22Rv1 (cell line): ENCODE measurements at regions not wholly inside any gene's neighbourhood (a gene's known extent, or its start where the extent isn't known, plus 50 kb on each side); places are given as distances from the start of the nearest gene placed in this dataset.

Experiments
- ZFX ChIP-seq: fragments of 450-650 bp; IDR thresholded peaks from 2 replicates; pipeline ENCODE4 v1.6.1; 2017; ENCODE audit warnings: antibody characterized with exemption, borderline replicate concordance
- TF ChIP-seq, protein P1 (sequence below): fragments of 450-650 bp; IDR thresholded peaks from 2 replicates; pipeline ENCODE4 v1.5.1; 2017; ENCODE audit warnings: mild to moderate bottlenecking

DNA sequence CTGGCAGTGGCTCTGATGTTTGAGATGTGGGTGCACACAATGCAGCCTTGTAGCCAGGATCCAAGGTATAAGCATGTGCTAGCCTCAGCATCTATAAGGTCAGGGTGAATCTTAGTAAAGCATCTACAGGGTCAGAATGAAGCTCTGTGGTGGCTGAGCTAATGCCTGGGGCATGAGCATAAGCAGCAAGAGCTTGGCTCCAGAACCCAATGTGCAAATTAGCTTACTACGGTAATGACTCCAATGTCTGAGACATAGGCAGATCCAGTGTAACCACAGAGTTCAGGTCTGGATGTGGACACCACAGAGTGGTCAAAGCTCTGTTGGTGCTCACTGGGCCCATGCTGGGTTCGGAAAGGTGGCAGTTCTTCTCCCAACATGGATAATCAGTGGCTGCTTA lies 304.5 kb upstream of the NECTIN3 start:
- TF ChIP-seq, protein P1, sequence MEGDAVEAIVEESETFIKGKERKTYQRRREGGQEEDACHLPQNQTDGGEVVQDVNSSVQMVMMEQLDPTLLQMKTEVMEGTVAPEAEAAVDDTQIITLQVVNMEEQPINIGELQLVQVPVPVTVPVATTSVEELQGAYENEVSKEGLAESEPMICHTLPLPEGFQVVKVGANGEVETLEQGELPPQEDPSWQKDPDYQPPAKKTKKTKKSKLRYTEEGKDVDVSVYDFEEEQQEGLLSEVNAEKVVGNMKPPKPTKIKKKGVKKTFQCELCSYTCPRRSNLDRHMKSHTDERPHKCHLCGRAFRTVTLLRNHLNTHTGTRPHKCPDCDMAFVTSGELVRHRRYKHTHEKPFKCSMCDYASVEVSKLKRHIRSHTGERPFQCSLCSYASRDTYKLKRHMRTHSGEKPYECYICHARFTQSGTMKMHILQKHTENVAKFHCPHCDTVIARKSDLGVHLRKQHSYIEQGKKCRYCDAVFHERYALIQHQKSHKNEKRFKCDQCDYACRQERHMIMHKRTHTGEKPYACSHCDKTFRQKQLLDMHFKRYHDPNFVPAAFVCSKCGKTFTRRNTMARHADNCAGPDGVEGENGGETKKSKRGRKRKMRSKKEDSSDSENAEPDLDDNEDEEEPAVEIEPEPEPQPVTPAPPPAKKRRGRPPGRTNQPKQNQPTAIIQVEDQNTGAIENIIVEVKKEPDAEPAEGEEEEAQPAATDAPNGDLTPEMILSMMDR: no peak
- TF ChIP-seq ZFX: no peak
